Activated CD8-positive, alpha-beta memory T cell treated with anti-CD3 and anti-CD28 coated beads, Interleukin-2, amount 50 U/mL, for 48 hours (primary cell): ENCODE measurements at regions not wholly inside any gene's neighbourhood (a gene's known extent, or its start where the extent isn't known, plus 50 kb on each side); places are given as distances from the start of the nearest gene placed in this dataset.
"Not testable (repeated sequence)": the region's sequence is repeated elsewhere in the genome, so short reads cannot be mapped to it uniquely, and the experiment has no call there.

Experiments
- DNase-seq: peaks from one replicate; pipeline ENCODE4 v3.0.0-alpha.2; 2020

DNA sequence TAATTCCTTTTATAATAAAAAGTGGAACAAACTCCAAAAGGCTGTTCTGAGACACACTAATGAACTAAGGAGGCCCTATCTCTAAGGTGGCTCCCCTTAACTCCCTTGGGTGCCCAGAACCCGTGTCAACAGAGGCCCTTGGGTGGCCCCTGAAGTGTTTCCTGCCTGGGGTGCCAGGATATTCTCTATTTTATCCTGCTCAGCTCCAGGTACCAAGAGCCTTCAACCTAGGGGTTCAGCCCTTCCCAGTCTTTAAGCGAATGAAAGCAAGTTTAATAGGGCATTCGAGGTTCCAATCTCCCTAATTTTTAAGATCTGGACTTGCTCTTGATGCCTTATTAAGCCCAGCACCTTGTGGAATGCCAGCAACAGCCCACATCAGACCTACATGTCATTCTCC, 64.4 kb upstream of the MYO3A start:
- no peak for DNase-seq

DNA sequence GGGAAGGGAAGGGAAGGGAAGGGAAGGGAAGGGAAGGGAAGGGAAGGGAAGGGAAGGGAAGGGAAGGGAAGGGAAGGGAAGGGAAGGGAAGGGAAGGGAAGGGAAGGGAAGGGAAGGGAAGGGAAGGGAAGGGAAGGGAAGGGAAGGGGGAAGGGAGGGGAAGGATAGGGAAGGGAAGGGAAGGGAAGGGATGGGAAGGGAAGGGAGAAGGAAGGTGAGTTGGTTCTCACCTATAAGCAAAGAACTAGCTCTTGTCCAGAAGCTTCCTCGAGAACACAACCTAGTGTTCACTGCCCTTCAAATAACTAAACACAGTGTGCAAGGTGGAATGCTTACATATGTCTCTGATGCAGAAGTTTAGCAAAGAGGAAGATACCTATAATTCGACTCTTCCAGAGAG, 59.6 kb upstream of the MYO3A start:
- not testable (repeated sequence) for DNase-seq

DNA sequence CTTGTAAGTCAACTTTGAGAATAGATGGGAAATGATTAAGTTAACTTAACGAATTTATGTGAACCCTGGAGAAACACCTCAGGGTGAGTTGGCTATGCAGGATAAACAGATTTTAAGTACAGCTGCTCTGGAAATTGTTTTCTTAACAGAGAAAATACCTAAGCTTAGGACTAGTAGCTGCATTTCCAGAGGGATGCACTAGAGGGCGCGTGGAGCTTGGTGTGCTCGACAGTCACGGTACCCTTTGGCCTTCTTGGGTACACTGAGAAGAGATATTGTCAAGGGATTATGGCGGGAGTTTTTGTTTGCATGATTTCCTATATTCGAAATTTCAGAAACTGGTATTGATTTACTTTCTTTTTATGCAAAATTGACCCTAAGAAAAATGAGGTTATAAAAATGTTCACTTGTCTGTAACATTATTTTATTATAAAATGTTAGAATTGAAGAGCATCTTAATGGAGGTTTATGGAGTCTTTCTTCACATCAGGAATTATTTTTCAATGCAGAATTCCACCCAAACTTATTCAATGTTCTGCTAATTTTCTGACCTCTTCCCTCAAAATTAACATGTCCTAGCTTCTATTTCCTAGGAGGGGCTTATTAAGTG, 58.4 kb upstream of the MYO3A start:
- DNase-seq = peak; percentile 84

DNA sequence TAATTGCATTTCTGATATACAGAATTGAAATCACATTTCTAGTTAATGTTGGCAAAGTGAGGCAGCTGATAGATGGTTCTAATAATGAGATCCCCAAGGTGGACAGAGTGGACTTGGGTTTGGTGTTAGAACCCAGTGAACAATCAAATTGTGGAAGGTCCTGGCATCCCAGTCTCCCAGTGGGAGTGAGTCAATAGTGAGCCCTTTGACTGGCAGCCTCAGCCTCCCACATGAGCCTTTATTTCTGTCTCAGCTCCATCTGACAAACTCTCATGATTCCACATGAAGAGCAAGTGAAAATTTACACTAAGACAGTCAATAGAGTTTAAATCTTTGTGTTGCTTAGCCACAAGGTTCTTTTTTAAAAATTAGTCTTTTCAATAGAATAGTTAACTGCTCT, 56.7 kb upstream of the MYO3A start:
- no peak for DNase-seq
